ENCODE measurements at regions not wholly inside any gene's neighbourhood (a gene's known extent, or its start where the extent isn't known, plus 50 kb on each side); places are given as distances from the start of the nearest gene placed in this dataset.

GRCh38 chr13:37270226-37271001 lies 164.9 kb upstream of the CSNK1A1L start:
- intact Hi-C loops (cut with micrococcal nuclease) = no loop called here
- H3K4me3 Mint-ChIP-seq = no peak overlapping the region
- no peaks in the 10 kb centered on the region for H3K27me3 Mint-ChIP-seq
- POLR2A ChIA-PET = no interaction called here
- CTCF ChIA-PET = no interaction called here
- no peak for DNase-seq
- H3K36me3 Mint-ChIP-seq = no peaks in the 10 kb centered on the region
- peaks cover 4% of the 10 kb centered on the region for H3K9me3 Mint-ChIP-seq
- H3K27ac Mint-ChIP-seq = no peak overlapping the region
- H3K4me1 Mint-ChIP-seq (ENCODE audit: low read depth) = no peaks in the 10 kb centered on the region

DNA sequence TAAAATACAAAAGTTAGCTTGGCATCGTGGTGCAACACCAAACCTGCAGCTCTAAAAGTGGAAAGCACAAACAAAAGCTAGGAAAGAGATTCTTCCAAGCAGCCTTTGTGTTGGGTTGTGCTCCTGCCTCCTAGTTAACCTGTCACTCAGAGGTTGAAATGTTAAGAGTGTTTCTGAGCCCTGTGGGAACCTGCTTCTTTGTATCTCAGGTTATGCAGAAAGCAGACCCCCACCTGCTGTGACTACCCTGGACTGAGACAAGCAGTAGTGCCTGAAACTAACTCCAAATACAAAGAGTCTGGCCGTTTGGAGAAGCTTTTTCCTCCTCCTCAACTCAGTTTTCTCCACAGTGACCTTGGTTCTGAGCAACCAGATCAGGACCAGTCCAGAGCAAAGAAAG lies 158.4 kb upstream of the CSNK1A1L start:
- H3K27me3 Mint-ChIP-seq = no peaks in the 10 kb centered on the region
- H3K36me3 Mint-ChIP-seq = no peaks in the 10 kb centered on the region
- no peaks in the 10 kb centered on the region for H3K4me1 Mint-ChIP-seq (ENCODE audit: low read depth)
- no peak overlapping the region for H3K27ac Mint-ChIP-seq
- H3K9me3 Mint-ChIP-seq = peaks cover 26% of the 10 kb centered on the region
- CTCF ChIA-PET = no interaction called here
- H3K4me3 Mint-ChIP-seq = no peak overlapping the region
- no peak for DNase-seq
- intact Hi-C loops (cut with micrococcal nuclease) = no loop called here
- POLR2A ChIA-PET = no interaction called here

DNA sequence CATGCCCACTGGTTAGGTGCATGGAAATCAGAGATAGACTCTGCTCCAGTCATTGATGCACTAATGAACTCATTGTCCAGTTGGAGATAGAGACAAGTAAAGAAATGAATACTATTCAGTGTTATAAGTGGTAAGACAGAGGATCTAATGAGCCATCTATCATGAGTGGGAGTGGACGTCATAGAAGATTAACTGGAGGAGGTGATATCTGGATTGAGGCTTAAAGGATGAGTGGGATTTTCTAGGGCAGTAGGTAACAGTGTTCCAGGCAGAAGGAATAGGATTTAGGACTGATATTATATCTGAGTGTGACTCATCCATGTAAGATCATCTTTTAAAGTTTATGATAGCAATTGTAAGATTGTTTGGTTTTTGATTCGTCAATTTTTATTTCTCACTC lies 152.2 kb upstream of the CSNK1A1L start:
- H3K27ac Mint-ChIP-seq = no peak overlapping the region
- intact Hi-C loops (cut with micrococcal nuclease) = no loop called here
- H3K27me3 Mint-ChIP-seq = no peaks in the 10 kb centered on the region
- ChIA-PET POLR2A (no interaction called here), CTCF (no interaction called here)
- H3K36me3 Mint-ChIP-seq = no peaks in the 10 kb centered on the region
- DNase-seq = no peak
- H3K4me1 Mint-ChIP-seq (ENCODE audit: low read depth) = no peaks in the 10 kb centered on the region
- peaks cover 19% of the 10 kb centered on the region for H3K9me3 Mint-ChIP-seq
- H3K4me3 Mint-ChIP-seq = no peak overlapping the region

- H3K27ac Mint-ChIP-seq = no peak overlapping the region
- no peaks in the 10 kb centered on the region for H3K36me3 Mint-ChIP-seq
- no peaks in the 10 kb centered on the region for H3K27me3 Mint-ChIP-seq
- no peaks in the 10 kb centered on the region for H3K4me1 Mint-ChIP-seq (ENCODE audit: low read depth)
- POLR2A ChIA-PET = no interaction called here
- no peak overlapping the region for H3K4me3 Mint-ChIP-seq
- no peak for DNase-seq
- peaks cover 19% of the 10 kb centered on the region for H3K9me3 Mint-ChIP-seq
- CTCF ChIA-PET = no interaction called here
- intact Hi-C loops (cut with micrococcal nuclease) = no loop called here
These were observed 151.6 kb upstream of the CSNK1A1L start for GRCh38 chr13:37257051-37257450.

GRCh38 chr13:37241786-37242185 lies 136.3 kb upstream of the CSNK1A1L start:
- Mint-ChIP-seq H3K36me3 (no peaks in the 10 kb centered on the region), H3K4me3 (no peak overlapping the region), H3K9me3 (peaks cover 10% of the 10 kb centered on the region), H3K4me1 (ENCODE audit: low read depth) (no peaks in the 10 kb centered on the region), H3K27ac (no peak overlapping the region), H3K27me3 (no peaks in the 10 kb centered on the region)
- CTCF ChIA-PET = no interaction called here
- POLR2A ChIA-PET = no interaction called here
- no peak for DNase-seq
- intact Hi-C loops (cut with micrococcal nuclease) = no loop called here

- H3K4me3 Mint-ChIP-seq = no peak overlapping the region
- ChIA-PET POLR2A (no interaction called here), CTCF (no interaction called here)
- intact Hi-C loops (cut with micrococcal nuclease) = no loop called here
- no peak for DNase-seq
- no peaks in the 10 kb centered on the region for H3K27me3 Mint-ChIP-seq
- H3K4me1 Mint-ChIP-seq (ENCODE audit: low read depth) = no peaks in the 10 kb centered on the region
- peaks cover 13% of the 10 kb centered on the region for H3K9me3 Mint-ChIP-seq
- no peak overlapping the region for H3K27ac Mint-ChIP-seq
- no peaks in the 10 kb centered on the region for H3K36me3 Mint-ChIP-seq
These were observed 124.9 kb upstream of the CSNK1A1L start for GRCh38 chr13:37230346-37230745.

DNA sequence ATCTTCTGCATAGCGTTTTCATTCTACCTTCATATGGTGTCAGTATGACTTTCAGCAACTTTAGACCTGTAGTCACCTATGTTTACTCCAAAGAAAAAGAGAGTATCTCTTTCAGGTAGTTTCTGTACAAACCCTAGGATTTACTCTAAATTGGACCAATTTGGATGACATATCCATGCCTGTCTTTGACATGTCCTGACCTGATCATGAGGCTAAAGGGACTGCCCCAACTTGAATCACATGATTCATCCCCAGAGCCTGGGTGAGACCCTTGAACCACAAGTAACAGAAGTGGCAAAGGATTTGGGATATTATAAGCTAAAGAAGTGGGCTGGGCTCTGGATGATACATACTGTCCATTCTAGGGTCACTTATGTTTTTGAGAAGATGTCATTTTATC lies 124.5 kb upstream of the CSNK1A1L start:
- no peak overlapping the region for H3K27ac Mint-ChIP-seq
- intact Hi-C loops (cut with micrococcal nuclease) = no loop called here
- no peak overlapping the region for H3K4me3 Mint-ChIP-seq
- H3K27me3 Mint-ChIP-seq = no peaks in the 10 kb centered on the region
- DNase-seq = no peak
- H3K36me3 Mint-ChIP-seq = no peaks in the 10 kb centered on the region
- no peaks in the 10 kb centered on the region for H3K4me1 Mint-ChIP-seq (ENCODE audit: low read depth)
- CTCF ChIA-PET = no interaction called here
- H3K9me3 Mint-ChIP-seq = peaks cover 14% of the 10 kb centered on the region
- POLR2A ChIA-PET = no interaction called here

GRCh38 chr13:37226971-37227370 lies 121.5 kb upstream of the CSNK1A1L start:
- intact Hi-C loops (cut with micrococcal nuclease) = no loop called here
- H3K36me3 Mint-ChIP-seq = no peaks in the 10 kb centered on the region
- H3K4me3 Mint-ChIP-seq = no peak overlapping the region
- POLR2A ChIA-PET = no interaction called here
- CTCF ChIA-PET = no interaction called here
- no peaks in the 10 kb centered on the region for H3K4me1 Mint-ChIP-seq (ENCODE audit: low read depth)
- H3K27me3 Mint-ChIP-seq = no peaks in the 10 kb centered on the region
- DNase-seq = no peak
- no peak overlapping the region for H3K27ac Mint-ChIP-seq
- H3K9me3 Mint-ChIP-seq = peaks cover 16% of the 10 kb centered on the region

DNA sequence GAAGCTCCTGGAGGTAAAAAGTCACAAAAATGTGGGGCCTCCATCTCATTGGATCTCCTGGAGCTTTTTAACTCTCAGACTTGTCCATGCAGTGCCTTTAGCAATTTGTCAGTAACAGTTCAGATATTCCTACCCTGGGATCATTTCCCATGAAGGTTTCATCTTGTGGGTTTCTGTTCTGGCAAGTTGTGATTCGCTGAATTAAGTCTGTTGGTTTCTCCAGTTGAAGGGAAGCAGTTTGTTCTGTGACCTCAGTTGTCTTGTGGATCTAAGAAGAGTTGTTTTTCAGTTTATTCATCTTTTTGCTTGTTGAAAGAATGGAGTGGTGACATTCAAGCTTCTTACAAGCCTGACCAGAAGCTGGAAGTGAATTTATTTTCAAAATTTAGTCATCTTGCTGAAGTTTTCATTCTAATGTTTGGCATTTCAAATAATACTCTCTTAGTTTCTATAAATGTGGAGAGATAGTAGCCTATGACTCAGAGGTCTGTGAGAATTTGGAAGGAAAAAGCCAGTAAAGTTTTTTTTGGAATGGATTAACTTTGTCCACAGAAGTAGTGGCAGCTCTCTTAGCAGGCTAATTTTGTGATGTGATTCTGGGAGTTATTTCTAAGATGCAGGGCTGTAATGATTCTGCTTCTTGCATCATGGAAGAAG lies 120.1 kb upstream of the CSNK1A1L start:
- Mint-ChIP-seq H3K4me1 (ENCODE audit: low read depth) (no peaks in the 10 kb centered on the region), H3K27ac (no peak overlapping the region), H3K36me3 (no peaks in the 10 kb centered on the region), H3K27me3 (no peaks in the 10 kb centered on the region), H3K4me3 (no peak overlapping the region), H3K9me3 (peaks cover 16% of the 10 kb centered on the region)
- intact Hi-C loops (cut with micrococcal nuclease) = no loop called here
- DNase-seq = no peak
- ChIA-PET CTCF (no interaction called here), POLR2A (no interaction called here)

DNA sequence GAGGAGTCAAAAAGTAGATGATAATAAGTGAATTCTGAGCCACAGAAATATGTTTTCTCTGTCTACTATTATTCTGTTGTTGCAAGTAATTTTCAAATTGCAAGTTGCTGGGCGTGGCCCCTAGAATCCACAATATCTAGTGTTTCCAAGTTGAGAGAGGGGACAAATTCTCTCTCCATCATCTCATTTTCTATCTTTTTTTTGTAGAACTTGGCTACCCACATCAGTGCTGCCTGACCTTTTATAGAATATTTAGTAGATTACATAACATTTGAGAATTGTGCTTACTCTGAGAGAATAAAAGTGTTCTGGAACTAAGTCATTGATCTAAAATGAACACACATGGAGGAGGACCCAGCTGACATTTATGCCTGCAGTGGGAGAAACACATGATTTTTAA lies 110.9 kb upstream of the CSNK1A1L start:
- Mint-ChIP-seq H3K36me3 (no peaks in the 10 kb centered on the region), H3K27ac (no peak overlapping the region), H3K4me1 (ENCODE audit: low read depth) (no peaks in the 10 kb centered on the region), H3K4me3 (no peak overlapping the region), H3K9me3 (no peaks in the 10 kb centered on the region), H3K27me3 (no peaks in the 10 kb centered on the region)
- intact Hi-C loops (cut with micrococcal nuclease) = no loop called here
- DNase-seq = no peak
- POLR2A ChIA-PET = no interaction called here
- CTCF ChIA-PET = no interaction called here

- Mint-ChIP-seq H3K27me3 (no peaks in the 10 kb centered on the region), H3K36me3 (no peaks in the 10 kb centered on the region), H3K4me3 (no peak overlapping the region), H3K27ac (no peak overlapping the region), H3K4me1 (ENCODE audit: low read depth) (no peaks in the 10 kb centered on the region), H3K9me3 (no peaks in the 10 kb centered on the region)
- CTCF ChIA-PET = interaction anchor here (0.6 kb wide), 1 partner anchor 1007 kb away, joined by 5 read pairs; no protein-coding TSS in a partner anchor
- intact Hi-C loops (cut with micrococcal nuclease) = no loop called here
- POLR2A ChIA-PET = no interaction called here
- DNase-seq = no peak
These were observed 107.4 kb upstream of the CSNK1A1L start for GRCh38 chr13:37212826-37213225.

- Mint-ChIP-seq H3K4me1 (ENCODE audit: low read depth) (no peaks in the 10 kb centered on the region), H3K36me3 (no peaks in the 10 kb centered on the region)
These were observed 106.0 kb upstream of the CSNK1A1L start for GRCh38 chr13:37211487-37211886.

More at GRCh38 chr13:37211487-37211886, 106.0 kb upstream of the CSNK1A1L start:
- POLR2A ChIA-PET = no interaction called here
- Mint-ChIP-seq H3K9me3 (no peaks in the 10 kb centered on the region), H3K4me3 (no peak overlapping the region), H3K27me3 (no peaks in the 10 kb centered on the region), H3K27ac (no peak overlapping the region)
- CTCF ChIA-PET = no interaction called here
- intact Hi-C loops (cut with micrococcal nuclease) = no loop called here
- DNase-seq = no peak

All from activated CD4-positive, alpha-beta memory T cell treated with anti-CD3 and anti-CD28 coated beads for 36 hours (primary cell).